AG04449 (cell line): ENCODE measurements at regions not wholly inside any gene's neighbourhood (a gene's known extent, or its start where the extent isn't known, plus 50 kb on each side); places are given as distances from the start of the nearest gene placed in this dataset.

ENCODE experiments used
- CTCF ChIA-PET: fragments of 350-600 bp; formaldehyde crosslinking; extraction: SDS; loops from one replicate; lab custom pipeline; 2021; ENCODE audit warnings: antibody characterized with exemption; lab: Yijun Ruan, JAX
- POLR2A ChIA-PET: fragments of 400-600, 350-600 bp; formaldehyde crosslinking; extraction: SDS; loops from one replicate; lab custom pipeline; 2020; ENCODE audit warnings: antibody characterized with exemption, inconsistent platforms; lab: Yijun Ruan, JAX
- DNase-seq: peaks from one replicate; pipeline ENCODE4 v3.0.0-alpha.2; 2010; ENCODE audit warnings: low read depth, low spot score
- H3K4me3 ChIP-seq: 2 replicates; pipeline ENCODE4 v1.5.1; 2011; ENCODE audit warnings: low read depth, mild to moderate bottlenecking, control low read depth, low read length
- TF ChIP-seq, protein P1 (sequence below): IDR thresholded peaks from one replicate; pipeline ENCODE4 v1.5.1; 2011; ENCODE audit warnings: mild to moderate bottlenecking, moderate library complexity, low read length, control low read depth, inconsistent platforms; ENCODE audit not compliant: insufficient read depth; ENCODE audit errors: missing control alignments

DNA sequence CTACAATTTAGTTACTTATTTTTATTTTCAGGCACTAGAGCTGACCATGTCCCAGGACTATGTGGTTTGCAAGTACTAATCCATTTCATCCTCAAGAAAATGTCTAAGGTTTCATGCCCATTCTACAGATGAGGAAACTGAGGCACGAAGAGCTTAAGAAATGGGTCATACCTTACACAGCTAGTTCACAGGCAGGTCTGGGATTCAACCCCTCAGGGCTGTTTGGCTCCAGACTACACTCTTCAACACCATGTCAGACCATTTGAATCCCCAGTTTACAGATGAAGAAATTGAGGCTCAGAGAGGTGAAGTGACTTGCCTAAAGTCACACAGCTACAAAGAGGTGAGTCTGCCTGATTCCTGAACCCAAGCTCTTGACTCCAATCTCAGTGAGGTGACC is 144.1 kb downstream of the MIAT start:
- no peak for DNase-seq
- ChIA-PET POLR2A (interaction anchor here (0.6 to 0.7 kb wide), 2 partner anchors 9 to 401 kb away, joined by 3 to 6 read pairs; no protein-coding TSS in a partner anchor), CTCF (no interaction called here)
- no peak overlapping the region for H3K4me3 ChIP-seq
- TF ChIP-seq, protein P1, sequence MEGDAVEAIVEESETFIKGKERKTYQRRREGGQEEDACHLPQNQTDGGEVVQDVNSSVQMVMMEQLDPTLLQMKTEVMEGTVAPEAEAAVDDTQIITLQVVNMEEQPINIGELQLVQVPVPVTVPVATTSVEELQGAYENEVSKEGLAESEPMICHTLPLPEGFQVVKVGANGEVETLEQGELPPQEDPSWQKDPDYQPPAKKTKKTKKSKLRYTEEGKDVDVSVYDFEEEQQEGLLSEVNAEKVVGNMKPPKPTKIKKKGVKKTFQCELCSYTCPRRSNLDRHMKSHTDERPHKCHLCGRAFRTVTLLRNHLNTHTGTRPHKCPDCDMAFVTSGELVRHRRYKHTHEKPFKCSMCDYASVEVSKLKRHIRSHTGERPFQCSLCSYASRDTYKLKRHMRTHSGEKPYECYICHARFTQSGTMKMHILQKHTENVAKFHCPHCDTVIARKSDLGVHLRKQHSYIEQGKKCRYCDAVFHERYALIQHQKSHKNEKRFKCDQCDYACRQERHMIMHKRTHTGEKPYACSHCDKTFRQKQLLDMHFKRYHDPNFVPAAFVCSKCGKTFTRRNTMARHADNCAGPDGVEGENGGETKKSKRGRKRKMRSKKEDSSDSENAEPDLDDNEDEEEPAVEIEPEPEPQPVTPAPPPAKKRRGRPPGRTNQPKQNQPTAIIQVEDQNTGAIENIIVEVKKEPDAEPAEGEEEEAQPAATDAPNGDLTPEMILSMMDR = no peak

DNA sequence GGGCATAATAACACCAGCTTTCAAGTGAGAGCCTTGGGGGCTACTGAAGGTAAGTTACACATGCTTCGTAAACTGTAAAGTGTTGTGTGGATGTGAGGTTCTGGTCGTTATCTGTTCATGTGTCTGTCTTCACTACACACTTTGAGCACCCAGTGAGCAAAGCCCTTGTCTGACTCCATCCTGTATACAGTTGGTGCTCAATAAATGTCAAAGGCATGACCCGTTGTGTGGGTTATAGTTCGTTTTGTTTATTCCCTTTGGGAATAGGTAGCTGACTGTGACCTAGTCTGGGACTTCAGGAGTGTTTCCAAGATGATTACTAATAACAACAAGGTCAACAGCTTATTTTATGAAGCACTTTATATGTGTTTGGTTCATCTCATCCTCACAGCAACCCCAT is 146.9 kb downstream of the MIAT start:
- no peak for DNase-seq
- TF ChIP-seq, protein P1 = no peak
- ChIA-PET CTCF (interaction anchor here (1.2 kb wide), 1 partner anchor 32 kb away, joined by 5 read pairs; no protein-coding TSS in a partner anchor), POLR2A (no interaction called here)
- H3K4me3 ChIP-seq = no peak overlapping the region

DNA sequence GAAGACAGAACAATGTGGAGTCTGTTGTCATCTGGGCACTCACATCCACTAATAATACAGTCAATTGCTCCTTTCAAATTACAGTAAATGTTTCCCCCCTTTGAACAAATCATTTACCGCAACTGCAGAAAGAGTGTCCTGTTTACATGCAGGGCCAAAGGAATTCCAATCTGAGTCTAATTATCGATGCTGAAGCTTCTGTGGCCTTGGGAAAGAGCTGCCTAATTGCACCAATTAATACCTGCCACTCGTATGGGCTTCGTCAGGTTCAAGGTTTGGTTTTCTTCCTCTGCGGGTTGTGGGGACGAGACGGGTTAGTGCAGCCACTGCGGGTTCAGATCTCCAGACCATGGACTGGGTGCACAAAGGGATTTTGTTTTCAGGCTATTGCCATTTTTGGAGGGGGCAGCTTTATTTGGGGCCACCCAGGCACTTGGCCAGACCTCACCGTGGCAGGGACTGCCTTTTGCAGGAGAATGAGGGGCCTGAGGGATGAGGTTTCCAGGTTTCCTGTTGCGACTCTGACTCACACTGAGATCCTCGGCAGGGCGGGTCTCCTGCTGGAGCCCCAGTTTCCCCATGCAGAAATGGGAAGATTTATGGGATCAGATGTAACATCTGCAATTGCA is 147.6 kb downstream of the MIAT start:
- DNase-seq = no peak
- no peak overlapping the region for H3K4me3 ChIP-seq
- ChIA-PET CTCF (interaction anchor here (1.2 kb wide), 1 partner anchor 31 kb away, joined by 5 read pairs; no protein-coding TSS in a partner anchor), POLR2A (no interaction called here)
- TF ChIP-seq, protein P1 = no peak

DNA sequence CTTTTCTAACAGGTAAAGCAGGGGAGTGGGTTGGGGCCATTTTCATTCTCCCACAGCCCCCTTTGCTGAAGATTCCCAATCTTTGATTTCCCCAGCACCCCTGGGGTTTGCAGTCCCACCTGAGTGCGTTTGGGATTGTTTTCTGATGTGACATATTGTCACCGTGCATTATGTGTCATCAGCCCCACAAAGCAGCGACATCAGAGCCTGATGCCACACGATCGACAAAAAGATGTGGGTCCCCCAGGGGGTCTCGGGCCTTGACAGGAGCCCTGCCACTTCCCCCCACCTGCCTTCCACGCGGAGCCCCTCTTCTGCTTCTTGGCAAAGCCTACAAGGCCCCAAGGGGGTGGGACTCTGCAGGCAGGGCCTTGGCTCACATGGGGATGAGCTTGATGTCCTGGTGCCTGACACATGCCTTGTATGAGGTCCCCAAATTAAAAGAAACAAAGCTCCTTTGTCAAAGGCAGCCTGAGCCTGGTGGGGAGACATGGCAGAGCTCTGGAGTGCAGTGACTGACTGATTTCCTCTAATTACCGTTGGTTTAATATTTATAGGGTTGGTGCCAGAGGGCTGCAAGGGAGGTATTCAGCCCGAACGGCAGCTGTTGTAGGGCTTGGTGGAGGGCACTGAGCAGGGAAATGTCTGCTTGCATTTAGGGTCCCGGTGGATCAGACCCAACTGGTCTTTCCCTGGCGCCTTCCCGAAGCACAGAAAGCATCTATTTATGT is 149.2 kb downstream of the MIAT start:
- POLR2A ChIA-PET = no interaction called here
- TF ChIP-seq, protein P1 = no peak
- no peak overlapping the region for H3K4me3 ChIP-seq
- CTCF ChIA-PET = interaction anchor here (1.2 kb wide), 1 partner anchor 9 kb away, joined by 3 read pairs; no protein-coding TSS in a partner anchor
- no peak for DNase-seq

DNA sequence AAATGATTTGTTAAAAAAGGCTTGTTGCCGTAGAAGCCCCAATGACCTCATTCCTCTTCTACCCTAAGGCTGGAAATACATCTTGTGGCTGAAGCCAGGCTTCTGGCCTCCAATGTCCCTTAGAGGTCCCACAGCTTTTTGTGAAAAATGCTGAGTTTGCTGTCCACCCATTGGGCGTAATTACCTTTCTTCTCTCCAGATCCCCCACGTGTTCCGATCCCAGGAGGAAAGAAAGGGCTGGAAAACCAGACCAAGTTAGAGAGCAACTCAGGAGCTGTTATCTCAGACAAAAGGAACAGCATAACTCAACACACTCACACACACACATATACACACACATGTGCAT is 154.2 kb downstream of the MIAT start:
- H3K4me3 ChIP-seq = no peak overlapping the region
- ChIA-PET POLR2A (no interaction called here), CTCF (no interaction called here)
- DNase-seq = no peak
- TF ChIP-seq, protein P1 = no peak

DNA sequence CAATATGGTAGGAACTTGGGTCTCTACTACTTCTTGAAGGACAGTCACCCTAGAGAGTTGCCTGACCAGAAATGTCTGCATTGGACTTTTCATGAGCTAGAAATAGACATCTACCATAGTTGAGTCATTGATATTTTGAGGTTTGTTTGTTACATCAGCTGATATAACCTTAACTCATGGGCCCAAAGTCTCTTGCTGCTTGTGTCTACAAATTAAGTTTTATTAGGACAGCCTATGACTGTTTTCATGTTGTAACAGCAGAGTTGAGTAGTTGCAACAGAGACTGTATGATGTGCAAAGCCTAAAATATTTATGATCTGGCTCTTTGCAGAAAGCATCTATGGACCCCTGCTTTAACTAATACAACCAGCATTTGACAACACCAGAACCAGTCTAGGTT is 155.3 kb downstream of the MIAT start:
- TF ChIP-seq, protein P1 = no peak
- no peak for DNase-seq
- ChIA-PET CTCF (interaction anchor here (1.9 kb wide), 1 partner anchor 10 kb away, joined by 5 read pairs; no protein-coding TSS in a partner anchor), POLR2A (no interaction called here)
- H3K4me3 ChIP-seq = no peak overlapping the region
